Nephron progenitor cell (in vitro differentiated cells): ENCODE measurements at regions not wholly inside any gene's neighbourhood (a gene's known extent, or its start where the extent isn't known, plus 50 kb on each side); places are given as distances from the start of the nearest gene placed in this dataset.

Source experiments
- DNase-seq: peaks from one replicate; pipeline ENCODE4 v3.0.0; 2021
- H3K27ac Mint-ChIP-seq: 2 replicates; pipeline ENCODE4 v1.8.0; 2021; ENCODE audit warnings: mild to moderate bottlenecking, moderate library complexity, mixed read lengths
- H3K27me3 Mint-ChIP-seq: 2 replicates; pipeline ENCODE4 v1.8.0; 2021; ENCODE audit warnings: mild to moderate bottlenecking, low read depth, mixed read lengths; ENCODE audit not compliant: poor library complexity
- H3K36me3 Mint-ChIP-seq: 2 replicates; pipeline ENCODE4 v1.8.0; 2021; ENCODE audit warnings: low read depth, mixed read lengths
- H3K4me1 Mint-ChIP-seq: 2 replicates; pipeline ENCODE4 v1.8.0; 2021; ENCODE audit warnings: mixed read lengths
- H3K4me3 Mint-ChIP-seq: 2 replicates; pipeline ENCODE4 v1.8.0; 2021; ENCODE audit warnings: mild to moderate bottlenecking, moderate library complexity, mixed read lengths
- H3K9me3 Mint-ChIP-seq: 2 replicates; pipeline ENCODE4 v1.8.0; 2021; ENCODE audit warnings: mild to moderate bottlenecking, moderate library complexity, mixed read lengths
- TF ChIP-seq, protein P1 (sequence below): fragments of 200-600 bp; sonication (generic); IDR thresholded peaks from 2 replicates; pipeline ENCODE4 v1.5.0; 2021; ENCODE audit warnings: antibody characterized with exemption

- H3K27me3 Mint-ChIP-seq = peaks cover 49% of the 10 kb centered on the region
- H3K4me1 Mint-ChIP-seq = no peaks in the 10 kb centered on the region
- no peaks in the 10 kb centered on the region for H3K9me3 Mint-ChIP-seq
- H3K4me3 Mint-ChIP-seq = no peak overlapping the region
- H3K36me3 Mint-ChIP-seq = no peaks in the 10 kb centered on the region
- TF ChIP-seq, protein P1, sequence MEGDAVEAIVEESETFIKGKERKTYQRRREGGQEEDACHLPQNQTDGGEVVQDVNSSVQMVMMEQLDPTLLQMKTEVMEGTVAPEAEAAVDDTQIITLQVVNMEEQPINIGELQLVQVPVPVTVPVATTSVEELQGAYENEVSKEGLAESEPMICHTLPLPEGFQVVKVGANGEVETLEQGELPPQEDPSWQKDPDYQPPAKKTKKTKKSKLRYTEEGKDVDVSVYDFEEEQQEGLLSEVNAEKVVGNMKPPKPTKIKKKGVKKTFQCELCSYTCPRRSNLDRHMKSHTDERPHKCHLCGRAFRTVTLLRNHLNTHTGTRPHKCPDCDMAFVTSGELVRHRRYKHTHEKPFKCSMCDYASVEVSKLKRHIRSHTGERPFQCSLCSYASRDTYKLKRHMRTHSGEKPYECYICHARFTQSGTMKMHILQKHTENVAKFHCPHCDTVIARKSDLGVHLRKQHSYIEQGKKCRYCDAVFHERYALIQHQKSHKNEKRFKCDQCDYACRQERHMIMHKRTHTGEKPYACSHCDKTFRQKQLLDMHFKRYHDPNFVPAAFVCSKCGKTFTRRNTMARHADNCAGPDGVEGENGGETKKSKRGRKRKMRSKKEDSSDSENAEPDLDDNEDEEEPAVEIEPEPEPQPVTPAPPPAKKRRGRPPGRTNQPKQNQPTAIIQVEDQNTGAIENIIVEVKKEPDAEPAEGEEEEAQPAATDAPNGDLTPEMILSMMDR = no peak
- H3K27ac Mint-ChIP-seq = no peak overlapping the region
- DNase-seq = no peak
Observed at GRCh38 chr17:34198519-34198918, 56.6 kb upstream of the CCL2 start.

- Mint-ChIP-seq H3K9me3 (no peaks in the 10 kb centered on the region), H3K36me3 (no peaks in the 10 kb centered on the region), H3K4me1 (no peaks in the 10 kb centered on the region), H3K4me3 (no peak overlapping the region), H3K27ac (no peak overlapping the region), H3K27me3 (peaks cover 56% of the 10 kb centered on the region)
- no peak for DNase-seq
- TF ChIP-seq, protein P1 = no peak
Observed at GRCh38 chr17:34199454-34199853, 55.6 kb upstream of the CCL2 start.

GRCh38 chr17:34199932-34200534 lies 55.1 kb upstream of the CCL2 start:
- DNase-seq = peak; percentile 81
- no peaks in the 10 kb centered on the region for H3K9me3 Mint-ChIP-seq
- H3K4me3 Mint-ChIP-seq = no peak overlapping the region
- peaks cover 56% of the 10 kb centered on the region for H3K27me3 Mint-ChIP-seq
- no peaks in the 10 kb centered on the region for H3K4me1 Mint-ChIP-seq
- no peaks in the 10 kb centered on the region for H3K36me3 Mint-ChIP-seq
- TF ChIP-seq, protein P1 = peak; percentile 100
- H3K27ac Mint-ChIP-seq = no peak overlapping the region

GRCh38 chr17:34201225-34201624 lies 53.9 kb upstream of the CCL2 start:
- TF ChIP-seq, protein P1 = no peak
- no peak overlapping the region for H3K4me3 Mint-ChIP-seq
- no peak overlapping the region for H3K27ac Mint-ChIP-seq
- no peaks in the 10 kb centered on the region for H3K36me3 Mint-ChIP-seq
- no peaks in the 10 kb centered on the region for H3K9me3 Mint-ChIP-seq
- no peak for DNase-seq
- H3K4me1 Mint-ChIP-seq = no peaks in the 10 kb centered on the region
- peaks cover 59% of the 10 kb centered on the region for H3K27me3 Mint-ChIP-seq

DNA sequence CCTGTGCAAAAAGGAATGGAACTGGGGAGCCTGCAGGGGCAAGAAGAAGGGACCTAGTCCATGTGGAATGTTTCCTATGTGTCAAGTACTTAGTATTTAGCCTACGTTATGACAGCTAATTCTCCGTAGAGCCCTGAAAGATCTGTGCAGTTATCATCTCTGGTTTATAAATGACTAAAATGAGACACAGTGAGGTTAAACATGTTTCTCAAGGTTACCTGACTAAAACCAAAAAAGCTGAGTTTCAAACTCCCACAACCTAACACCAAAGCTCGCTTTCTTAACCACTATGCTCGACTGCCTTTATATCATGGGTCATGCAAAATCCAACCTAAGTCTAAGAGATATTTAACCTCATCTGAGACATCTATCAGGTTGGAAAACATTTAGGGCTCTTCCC lies 53.3 kb upstream of the CCL2 start:
- Mint-ChIP-seq H3K36me3 (no peaks in the 10 kb centered on the region), H3K27ac (no peak overlapping the region), H3K27me3 (peaks cover 59% of the 10 kb centered on the region), H3K4me1 (no peaks in the 10 kb centered on the region), H3K4me3 (no peak overlapping the region), H3K9me3 (no peaks in the 10 kb centered on the region)
- TF ChIP-seq, protein P1 = no peak
- no peak for DNase-seq

DNA sequence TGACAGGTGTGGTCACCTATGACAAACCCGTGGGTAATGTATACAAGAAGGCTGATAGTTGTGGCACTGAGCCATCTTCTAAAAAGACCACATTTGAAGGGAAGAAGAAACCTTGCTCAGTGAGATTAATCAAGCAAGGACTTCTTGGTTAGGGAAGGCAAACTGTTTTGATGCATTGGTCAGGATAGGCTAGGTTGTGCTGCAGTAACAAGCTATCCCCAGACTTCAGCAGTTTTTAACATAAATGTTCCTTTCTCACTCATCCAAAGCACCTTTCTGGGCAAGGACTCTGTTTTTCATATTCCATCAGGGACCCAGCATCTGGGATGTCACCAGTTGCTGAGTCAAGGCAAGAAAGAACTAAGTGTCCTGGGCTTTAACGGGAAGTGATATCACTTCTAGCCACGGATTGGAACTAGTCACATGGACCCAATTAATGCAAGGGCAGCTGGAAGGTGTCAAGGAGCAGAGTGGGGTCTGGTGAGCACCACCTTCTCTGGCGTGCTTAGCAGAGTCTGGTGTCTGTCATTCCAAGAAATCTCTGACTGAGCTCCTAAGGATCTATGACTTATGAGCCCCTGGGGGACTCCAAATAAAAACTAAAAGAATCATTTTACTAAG lies 52.0 kb upstream of the CCL2 start:
- no peak for DNase-seq
- Mint-ChIP-seq H3K9me3 (no peaks in the 10 kb centered on the region), H3K4me3 (no peak overlapping the region), H3K27me3 (peaks cover 50% of the 10 kb centered on the region), H3K27ac (no peak overlapping the region), H3K4me1 (no peaks in the 10 kb centered on the region), H3K36me3 (no peaks in the 10 kb centered on the region)
- TF ChIP-seq, protein P1 = no peak
